Kidney epithelial cell (primary cell): ENCODE measurements at regions not wholly inside any gene's neighbourhood (a gene's known extent, or its start where the extent isn't known, plus 50 kb on each side); places are given as distances from the start of the nearest gene placed in this dataset.
"Not testable (repeated sequence)": the region's sequence is repeated elsewhere in the genome, so short reads cannot be mapped to it uniquely, and the experiment has no call there.

Source experiments
- DNase-seq: peaks from one replicate; pipeline ENCODE4 v3.0.0-alpha.2; 2010; ENCODE audit warnings: low read depth
- H3K27me3 ChIP-seq: 2 replicates; pipeline ENCODE4 v1.6.0; 2011; ENCODE audit warnings: low read length; ENCODE audit not compliant: control insufficient read depth, insufficient read depth
- H3K36me3 ChIP-seq: 2 replicates; pipeline ENCODE4 v1.5.1; 2011; ENCODE audit warnings: low read length; ENCODE audit not compliant: control insufficient read depth, insufficient read depth
- H3K4me3 ChIP-seq: 2 replicates; pipeline ENCODE4 v1.5.1; 2011; ENCODE audit warnings: low read depth, mild to moderate bottlenecking, control low read depth, low read length
- CTCF ChIP-seq: IDR thresholded peaks from 2 replicates; pipeline ENCODE4 v1.5.1; 2011; ENCODE audit warnings: mild to moderate bottlenecking, moderate library complexity, low read length, control low read depth, inconsistent platforms; ENCODE audit not compliant: insufficient read depth, poor library complexity, severe bottlenecking

DNA sequence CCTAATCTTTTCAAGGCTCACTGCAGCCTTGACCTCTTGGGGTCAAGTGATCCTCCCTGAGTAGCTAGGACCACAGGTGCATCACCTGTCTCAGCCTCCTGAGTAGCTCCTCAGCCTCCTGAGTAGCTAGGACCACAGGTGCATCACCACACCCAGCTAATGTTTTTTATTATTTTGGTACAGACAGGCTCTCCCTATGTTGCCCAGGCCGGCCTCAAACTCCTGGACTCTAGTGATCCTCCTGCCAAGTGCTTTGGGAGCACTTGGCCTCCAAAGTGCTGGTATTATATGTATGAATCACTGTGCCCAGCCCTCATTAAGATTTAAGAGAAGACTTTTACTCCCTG lies 58.5 kb upstream of the S1PR1 start:
- no peak for TF ChIP-seq CTCF
- no peaks in the 10 kb centered on the region for H3K36me3 ChIP-seq
- DNase-seq, result no peak
- H3K27me3 ChIP-seq, result no peaks in the 10 kb centered on the region
- H3K4me3 ChIP-seq, result no peak overlapping the region

DNA sequence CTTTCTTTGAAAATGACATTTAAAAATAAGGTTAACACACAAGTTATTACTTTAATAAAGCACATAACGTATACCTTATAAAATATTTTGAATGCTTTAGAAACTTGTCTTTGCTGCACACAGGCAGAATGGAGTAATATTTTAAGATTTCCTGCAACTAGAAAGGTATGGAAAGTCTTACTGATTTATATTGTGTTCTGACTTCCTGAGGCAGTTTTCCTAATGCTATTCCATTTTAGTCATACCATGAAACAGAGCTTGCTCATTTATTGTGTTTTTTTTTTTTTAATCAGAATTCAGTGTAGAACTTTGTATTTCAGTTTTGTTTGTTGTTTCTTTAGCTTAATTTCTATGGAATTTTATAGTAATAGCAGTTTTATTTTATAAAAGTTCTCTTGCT lies 60.9 kb upstream of the S1PR1 start:
- DNase-seq, result no peak
- H3K36me3 ChIP-seq, result no peaks in the 10 kb centered on the region
- no peak overlapping the region for H3K4me3 ChIP-seq
- TF ChIP-seq CTCF, result no peak
- no peaks in the 10 kb centered on the region for H3K27me3 ChIP-seq

DNA sequence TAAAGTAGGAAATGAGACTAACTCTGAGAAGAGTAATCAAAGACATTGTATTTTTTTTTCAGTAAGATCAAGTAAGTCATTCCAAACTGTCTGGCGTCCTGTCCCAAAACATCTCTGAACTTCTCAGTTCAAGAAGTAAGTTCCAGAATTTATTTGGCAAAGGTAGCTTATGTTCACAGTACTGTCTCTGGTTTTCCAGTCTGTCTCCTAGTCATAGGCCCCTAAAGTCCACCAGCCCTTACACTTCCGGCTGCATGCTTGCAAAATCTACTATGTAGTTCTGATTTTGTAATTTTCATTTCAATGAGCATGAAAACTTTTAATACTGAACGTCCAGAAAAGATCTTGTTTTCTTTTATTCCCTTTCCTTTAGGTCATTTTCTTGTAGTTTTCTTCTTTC lies 61.4 kb upstream of the S1PR1 start:
- no peak for DNase-seq
- no peak for TF ChIP-seq CTCF
- H3K27me3 ChIP-seq, result no peaks in the 10 kb centered on the region
- H3K36me3 ChIP-seq, result no peaks in the 10 kb centered on the region
- no peak overlapping the region for H3K4me3 ChIP-seq

DNA sequence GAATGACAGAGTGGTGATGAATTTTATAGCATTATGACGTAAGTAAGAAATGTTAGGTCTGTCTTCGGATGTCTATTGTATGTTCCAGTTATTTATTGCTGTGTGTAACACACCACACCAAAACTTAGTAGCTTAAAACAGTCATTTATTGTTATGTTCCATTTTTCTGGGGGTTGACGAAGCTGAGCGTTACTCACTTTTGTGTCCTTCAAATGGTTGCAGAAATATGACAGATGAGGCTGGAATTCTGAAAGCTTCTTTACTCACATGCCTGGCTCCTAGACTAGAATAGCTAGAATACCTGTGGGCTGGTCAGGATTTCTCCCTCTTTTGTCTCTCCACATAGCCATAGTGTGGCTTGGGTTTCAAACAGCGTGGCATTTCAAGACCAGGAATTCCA lies 62.1 kb upstream of the S1PR1 start:
- Histone ChIP-seq H3K4me3 (no peak overlapping the region), H3K27me3 (no peaks in the 10 kb centered on the region), H3K36me3 (no peaks in the 10 kb centered on the region)
- DNase-seq, result peak; percentile 53
- no peak for TF ChIP-seq CTCF

DNA sequence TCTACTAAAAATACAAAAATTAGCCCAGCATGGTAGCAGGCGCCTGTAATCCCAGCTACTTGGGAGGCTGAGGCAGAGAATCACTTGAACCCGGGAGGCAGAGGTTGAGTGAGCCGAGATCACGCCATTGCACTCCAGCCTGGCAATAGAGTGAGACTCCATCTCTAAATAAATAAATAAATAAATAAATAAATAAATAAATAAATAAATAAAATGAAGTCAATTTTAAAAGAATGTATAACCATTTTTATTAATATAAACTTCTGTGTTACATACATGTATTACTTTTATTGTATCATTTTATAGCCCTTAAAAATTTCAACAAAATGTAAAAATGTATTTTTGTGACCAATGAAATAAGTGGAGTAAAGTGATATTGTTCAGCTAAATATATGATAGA lies 62.5 kb upstream of the S1PR1 start:
- not testable (repeated sequence) for H3K4me3 ChIP-seq, H3K36me3 ChIP-seq

GRCh38 chr1:101170506-101171050 lies 66.2 kb upstream of the S1PR1 start:
- no peak overlapping the region for H3K4me3 ChIP-seq
- H3K36me3 ChIP-seq, result no peaks in the 10 kb centered on the region
- TF ChIP-seq CTCF, result no peak
- no peak for DNase-seq
- H3K27me3 ChIP-seq, result no peaks in the 10 kb centered on the region

More for the DNA sequence above, 62.5 kb upstream of the S1PR1 start:
- not testable (repeated sequence) for DNase-seq, H3K27me3 ChIP-seq
